H9 (cell line): ENCODE measurements at regions not wholly inside any gene's neighbourhood (a gene's known extent, or its start where the extent isn't known, plus 50 kb on each side); places are given as distances from the start of the nearest gene placed in this dataset.

ENCODE experiments used
- DNase-seq: peaks from one replicate; pipeline ENCODE4 v3.0.0-alpha.2; 2017
- H2AFZ ChIP-seq: one replicate; pipeline ENCODE4 v1.6.1; 2013; ENCODE audit warnings: mild to moderate bottlenecking, low read length, control low read depth, moderate library complexity
- H2AK5ac ChIP-seq: 2 replicates; pipeline ENCODE4 v1.6.1; 2013; ENCODE audit warnings: low read length, control low read depth, mixed read lengths; ENCODE audit not compliant: insufficient read length
- H2BK120ac ChIP-seq: one replicate; pipeline ENCODE4 v1.6.1; 2013; ENCODE audit warnings: low read depth, mild to moderate bottlenecking, low read length, control low read depth, inconsistent platforms; ENCODE audit not compliant: poor library complexity, severe bottlenecking
- H2BK12ac ChIP-seq: 2 replicates; pipeline ENCODE4 v1.6.1; 2013; ENCODE audit warnings: low read length, control low read depth, mixed read lengths, low read depth; ENCODE audit not compliant: insufficient read length
- H2BK15ac ChIP-seq: 2 replicates; pipeline ENCODE4 v1.6.1; 2013; ENCODE audit warnings: low read depth, low read length, control low read depth
- H2BK20ac ChIP-seq: one replicate; pipeline ENCODE4 v1.6.1; 2013; ENCODE audit warnings: low read depth, mild to moderate bottlenecking, low read length, control low read depth, inconsistent platforms; ENCODE audit not compliant: poor library complexity, severe bottlenecking
- H2BK5ac ChIP-seq: 2 replicates; pipeline ENCODE4 v1.6.1; 2013; ENCODE audit warnings: low read length, control low read depth, mixed read lengths; ENCODE audit not compliant: insufficient read length
- H3K14ac ChIP-seq: 2 replicates; pipeline ENCODE4 v1.6.1; 2013; ENCODE audit warnings: low read length, control low read depth; ENCODE audit not compliant: insufficient read depth
- H3K18ac ChIP-seq: 2 replicates; pipeline ENCODE4 v1.6.1; 2013; ENCODE audit warnings: low read depth, mild to moderate bottlenecking, mixed read lengths, low read length, control low read depth; ENCODE audit not compliant: insufficient read length
- H3K23ac ChIP-seq: 2 replicates; pipeline ENCODE4 v1.6.1; 2013; ENCODE audit warnings: low read length, control low read depth, mixed read lengths, low read depth; ENCODE audit not compliant: insufficient read length
- H3K23me2 ChIP-seq: 2 replicates; pipeline ENCODE4 v1.6.1; 2013; ENCODE audit warnings: low read depth, mild to moderate bottlenecking, mixed read lengths, low read length, control low read depth; ENCODE audit not compliant: insufficient read length, poor library complexity, severe bottlenecking
- H3K27ac ChIP-seq: 2 replicates; pipeline ENCODE4 v1.5.1; 2013; ENCODE audit warnings: low read length, control low read depth, mixed read lengths, low read depth; ENCODE audit not compliant: insufficient read length
- H3K27me3 ChIP-seq: 2 replicates; pipeline ENCODE4 v1.6.1; 2013; ENCODE audit warnings: low read length, control low read depth, inconsistent platforms; ENCODE audit not compliant: insufficient read depth
- H3K4ac ChIP-seq: 2 replicates; pipeline ENCODE4 v1.6.1; 2013; ENCODE audit warnings: low read depth, mild to moderate bottlenecking, control low read depth, inconsistent platforms, low read length, moderate library complexity
- H3K4me1 ChIP-seq: 2 replicates; pipeline ENCODE4 v1.6.1; 2013; ENCODE audit warnings: low read length, control low read depth, inconsistent platforms; ENCODE audit not compliant: insufficient read depth
- H3K4me2 ChIP-seq: 2 replicates; pipeline ENCODE4 v1.6.1; 2013; ENCODE audit warnings: low read length, control low read depth, mixed read lengths; ENCODE audit not compliant: insufficient read length, insufficient read depth
- H3K56ac ChIP-seq: 2 replicates; pipeline ENCODE4 v1.6.1; 2013; ENCODE audit warnings: low read depth, mild to moderate bottlenecking, mixed read lengths, low read length, control low read depth; ENCODE audit not compliant: insufficient read length
- H3K79me1 ChIP-seq: 2 replicates; pipeline ENCODE4 v1.6.1; 2013; ENCODE audit warnings: low read depth, mild to moderate bottlenecking, moderate library complexity, low read length, control low read depth, inconsistent platforms; ENCODE audit not compliant: insufficient read depth, poor library complexity, severe bottlenecking
- H3K79me2 ChIP-seq: 2 replicates; pipeline ENCODE4 v1.6.1; 2013; ENCODE audit warnings: low read length, control low read depth, inconsistent platforms; ENCODE audit not compliant: insufficient read depth
- H3K9ac ChIP-seq: 2 replicates; pipeline ENCODE4 v1.6.1; 2013; ENCODE audit warnings: low read length, control low read depth, mixed read lengths; ENCODE audit not compliant: insufficient read length; ENCODE audit errors: extremely low read depth
- H3K9me3 ChIP-seq: one replicate; pipeline ENCODE4 v1.6.1; 2013; ENCODE audit warnings: low read depth, low read length, inconsistent platforms; ENCODE audit not compliant: control insufficient read depth
- H3T11ph ChIP-seq: one replicate; pipeline ENCODE4 v1.6.1; 2013; ENCODE audit warnings: mild to moderate bottlenecking, low read length, control low read depth, inconsistent platforms
- H4K20me1 ChIP-seq: one replicate; pipeline ENCODE4 v1.6.1; 2013; ENCODE audit not compliant: control insufficient read depth, insufficient read length, insufficient read depth
- H4K5ac ChIP-seq: 2 replicates; pipeline ENCODE4 v1.6.1; 2013; ENCODE audit warnings: low read depth, mild to moderate bottlenecking, mixed read lengths, low read length, control low read depth; ENCODE audit not compliant: insufficient read length
- H4K8ac ChIP-seq: replicated peaks from 2 replicates; pipeline ENCODE4 v1.6.1; 2013; ENCODE audit warnings: low read length, control low read depth, mixed read lengths, low read depth; ENCODE audit not compliant: insufficient read length
- H4K91ac ChIP-seq: 2 replicates; pipeline ENCODE4 v1.6.1; 2013; ENCODE audit warnings: low read depth, mild to moderate bottlenecking, moderate library complexity, mixed read lengths, low read length, control low read depth; ENCODE audit not compliant: insufficient read length
- H3K27ac Mint-ChIP-seq, 3 experiments: 2 replicates in 2 of 3; 3 replicates in 1 of 3; pipeline ENCODE4 v1.8.0; 2020 to 2021; ENCODE audit warnings: mixed read lengths in 3 of 3, mild to moderate bottlenecking in 1 of 3, moderate library complexity in 1 of 3
- H3K27me3 Mint-ChIP-seq: 2 replicates; pipeline ENCODE4 v1.8.0; 2021; ENCODE audit warnings: low read depth, mild to moderate bottlenecking, moderate library complexity, mixed read lengths
- H3K36me3 Mint-ChIP-seq, 3 experiments: 2 replicates in 2 of 3; 3 replicates in 1 of 3; pipeline ENCODE4 v1.8.0; 2020 to 2021; ENCODE audit warnings: low read depth in 3 of 3, mixed read lengths in 3 of 3; ENCODE audit not compliant: insufficient read depth in 1 of 3
- H3K4me1 Mint-ChIP-seq, 2 experiments: 2 replicates each; pipeline ENCODE4 v1.8.0; 2020; ENCODE audit warnings: mixed read lengths in 2 of 2
- H3K4me3 Mint-ChIP-seq, 2 experiments: 2 replicates in 1 of 2; 3 replicates in 1 of 2; pipeline ENCODE4 v1.8.0; 2020 to 2021; ENCODE audit warnings: mild to moderate bottlenecking in 2 of 2, mixed read lengths in 2 of 2, moderate library complexity in 1 of 2
- H3K9me3 Mint-ChIP-seq, 2 experiments: 2 replicates in 1 of 2; 3 replicates in 1 of 2; pipeline ENCODE4 v1.8.0; 2020; ENCODE audit warnings: mild to moderate bottlenecking in 2 of 2, mixed read lengths in 2 of 2, moderate library complexity in 1 of 2
- CTCF ChIP-seq: fragments of 200-600 bp; sonication (generic); conservative IDR thresholded peaks from 3 replicates; pipeline ENCODE4 v1.8.0; 2021; ENCODE audit warnings: antibody characterized with exemption, mild to moderate bottlenecking
- WGBS: extraction: QIAGEN DNeasy Blood & Tissue Kit; methylation state at CpG from one replicate; pipeline ENCODE4 v1.1.7; 2013; ENCODE audit warnings: missing lambda C conversion rate, low lambda C conversion rate, mixed read lengths; ENCODE audit not compliant: insufficient read length; ENCODE audit errors: extremely low coverage; 5-methylcytosine and 5-hydroxymethylcytosine counted together

GRCh38 chr6:77373955-77374354 is 89.3 kb downstream of the HTR1B start:
- Histone ChIP-seq H2BK5ac (no peak overlapping the region), H2BK12ac (no peak overlapping the region), H3K18ac (no peak overlapping the region), H3K79me1 (no peaks in the 10 kb centered on the region), H3K27ac (no peak overlapping the region), H2AFZ (no peak overlapping the region), H3K9me3 (no peaks in the 10 kb centered on the region), H4K8ac (no peak overlapping the region), H3T11ph (no peak overlapping the region), H3K56ac (no peak overlapping the region), H3K4ac (no peak overlapping the region), H2BK15ac (no peak overlapping the region), H3K9ac (no peak overlapping the region), H3K14ac (no peak overlapping the region), H4K91ac (no peak overlapping the region), H3K23ac (no peak overlapping the region), H3K4me2 (no peak overlapping the region), H3K79me2 (no peaks in the 10 kb centered on the region), H3K4me1 (no peaks in the 10 kb centered on the region), H4K5ac (no peak overlapping the region), H2AK5ac (no peak overlapping the region), H3K23me2 (no peaks in the 10 kb centered on the region), H2BK20ac (no peak overlapping the region), H3K27me3 (no peaks in the 10 kb centered on the region), H4K20me1 (no peaks in the 10 kb centered on the region), H2BK120ac (no peak overlapping the region)
- no peak overlapping the region; a peak in 1 of 7 replicates for H3K27ac Mint-ChIP-seq
- DNase-seq = no peak
- H3K36me3 Mint-ChIP-seq = no peaks in the 10 kb centered on the region
- TF ChIP-seq CTCF = no peak
- WGBS = no CpG with 5 or more reads among the region's 3 CpGs
- H3K4me1 Mint-ChIP-seq = peaks cover under 1 to 2% of the 10 kb centered on the region in 2 experiments; a peak in 1 of 4 replicates
- no peak overlapping the region for H3K4me3 Mint-ChIP-seq
- H3K27me3 Mint-ChIP-seq = no peaks in the 10 kb centered on the region
- H3K9me3 Mint-ChIP-seq = no peaks in the 10 kb centered on the region
